ENCODE measurements at regions not wholly inside any gene's neighbourhood (a gene's known extent, or its start where the extent isn't known, plus 50 kb on each side); places are given as distances from the start of the nearest gene placed in this dataset.

DNA sequence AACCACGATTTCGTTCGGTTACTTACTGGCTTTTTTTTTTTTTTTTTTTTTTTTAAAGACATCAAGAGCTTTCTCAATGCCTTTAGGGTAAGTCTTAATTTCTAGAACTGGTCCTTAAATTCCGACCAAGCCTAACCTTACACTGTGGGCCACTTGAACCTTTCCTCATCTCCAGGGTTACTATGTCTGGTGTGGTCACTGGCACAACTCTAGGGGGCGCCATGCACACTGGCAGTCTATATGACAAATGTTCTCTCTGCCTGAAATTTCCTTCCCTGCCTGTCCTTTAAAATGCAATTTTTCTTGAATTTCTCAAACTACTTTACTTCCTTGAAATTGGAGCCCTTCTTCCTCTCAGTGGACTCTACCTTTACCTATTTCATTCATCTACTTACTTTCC lies 227.4 kb downstream of the KLF5 start:
- TF ChIP-seq, protein P1, sequence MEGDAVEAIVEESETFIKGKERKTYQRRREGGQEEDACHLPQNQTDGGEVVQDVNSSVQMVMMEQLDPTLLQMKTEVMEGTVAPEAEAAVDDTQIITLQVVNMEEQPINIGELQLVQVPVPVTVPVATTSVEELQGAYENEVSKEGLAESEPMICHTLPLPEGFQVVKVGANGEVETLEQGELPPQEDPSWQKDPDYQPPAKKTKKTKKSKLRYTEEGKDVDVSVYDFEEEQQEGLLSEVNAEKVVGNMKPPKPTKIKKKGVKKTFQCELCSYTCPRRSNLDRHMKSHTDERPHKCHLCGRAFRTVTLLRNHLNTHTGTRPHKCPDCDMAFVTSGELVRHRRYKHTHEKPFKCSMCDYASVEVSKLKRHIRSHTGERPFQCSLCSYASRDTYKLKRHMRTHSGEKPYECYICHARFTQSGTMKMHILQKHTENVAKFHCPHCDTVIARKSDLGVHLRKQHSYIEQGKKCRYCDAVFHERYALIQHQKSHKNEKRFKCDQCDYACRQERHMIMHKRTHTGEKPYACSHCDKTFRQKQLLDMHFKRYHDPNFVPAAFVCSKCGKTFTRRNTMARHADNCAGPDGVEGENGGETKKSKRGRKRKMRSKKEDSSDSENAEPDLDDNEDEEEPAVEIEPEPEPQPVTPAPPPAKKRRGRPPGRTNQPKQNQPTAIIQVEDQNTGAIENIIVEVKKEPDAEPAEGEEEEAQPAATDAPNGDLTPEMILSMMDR (IDR thresholded peaks at IDR 0.05) = no peak
- DNase-seq = no peak
- Mint-ChIP-seq H3K27me3 (no peaks in the 10 kb centered on the region), H3K36me3 (ENCODE audit: low read depth) (no peaks in the 10 kb centered on the region), H3K27ac (no peak overlapping the region), H3K9me3 (no peaks in the 10 kb centered on the region), H3K4me1 (no peaks in the 10 kb centered on the region), H3K4me3 (no peak overlapping the region)
- intact Hi-C loops (cut with micrococcal nuclease) = no loop called here
- CTCF ChIA-PET = no interaction called here
- ATAC-seq (ENCODE audit: low read depth) = no peak
- POLR2A ChIA-PET = no interaction called here

DNA sequence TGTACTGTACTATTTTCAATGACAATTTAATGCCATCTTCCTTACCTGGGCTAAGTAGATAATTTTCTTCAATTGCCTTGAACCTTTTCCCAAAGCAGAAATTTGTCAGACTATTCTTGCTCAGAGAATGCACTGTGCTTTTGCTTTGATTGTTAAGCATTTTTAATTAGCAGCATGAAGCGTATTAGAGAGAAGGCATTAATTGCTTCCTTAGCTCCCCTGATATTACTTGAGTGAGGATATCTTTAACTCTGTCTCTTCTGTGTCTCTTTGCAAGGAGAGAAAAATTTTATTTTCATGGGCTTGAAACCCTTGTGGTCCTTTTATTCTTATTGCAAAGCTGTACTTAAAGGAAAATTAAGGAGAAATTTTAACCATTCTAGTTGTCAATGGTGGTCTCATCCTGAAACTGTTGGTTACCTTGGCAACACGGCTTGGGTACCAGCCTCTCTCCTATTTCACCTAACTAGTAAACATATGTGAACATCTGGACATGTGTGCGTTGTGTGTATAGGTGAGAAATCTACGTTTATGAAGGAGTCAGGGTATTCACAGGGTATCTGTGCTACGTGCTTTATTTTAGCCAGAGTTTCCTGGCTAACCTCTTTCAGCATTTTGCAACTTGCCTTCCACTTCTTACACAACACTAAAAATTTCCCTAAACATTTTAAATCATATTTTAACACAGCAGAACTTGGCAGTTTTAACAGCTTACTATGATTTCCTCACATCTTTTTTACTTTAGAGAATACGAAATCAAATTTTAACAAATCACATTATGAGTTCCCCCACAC lies 225.5 kb downstream of the KLF5 start:
- DNase-seq (no peak), ATAC-seq (ENCODE audit: low read depth) (no peak)
- H3K9me3 Mint-ChIP-seq = no peaks in the 10 kb centered on the region
- ChIA-PET POLR2A (no interaction called here), CTCF (no interaction called here)
- H3K4me3 Mint-ChIP-seq = no peak overlapping the region
- H3K27ac Mint-ChIP-seq = no peak overlapping the region
- no peaks in the 10 kb centered on the region for H3K27me3 Mint-ChIP-seq
- no peaks in the 10 kb centered on the region for H3K4me1 Mint-ChIP-seq
- intact Hi-C loops (cut with micrococcal nuclease) = no loop called here
- no peaks in the 10 kb centered on the region for H3K36me3 Mint-ChIP-seq (ENCODE audit: low read depth)
- TF ChIP-seq, protein P1 (IDR thresholded peaks at IDR 0.05) = no peak

DNA sequence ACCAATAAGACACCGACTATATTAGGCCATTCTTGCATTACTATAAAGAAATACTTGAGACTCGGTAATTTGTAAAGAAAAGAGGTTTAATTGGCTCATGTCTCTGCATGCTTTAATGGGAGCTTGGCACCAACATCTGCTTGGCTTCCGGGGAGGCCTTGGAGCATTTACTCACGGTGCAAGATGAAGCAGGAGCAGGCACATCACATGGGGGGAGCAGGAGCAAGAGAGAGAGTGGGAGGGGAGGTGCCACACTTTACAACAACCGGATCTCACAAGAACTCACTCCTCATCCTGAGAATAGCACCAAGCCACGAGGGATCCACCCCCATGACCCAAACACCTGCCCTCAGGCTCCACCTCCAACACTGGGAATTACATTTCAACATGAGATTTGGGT lies 224.8 kb downstream of the KLF5 start:
- Mint-ChIP-seq H3K36me3 (ENCODE audit: low read depth) (no peaks in the 10 kb centered on the region), H3K4me1 (no peaks in the 10 kb centered on the region), H3K27me3 (no peaks in the 10 kb centered on the region), H3K27ac (no peak overlapping the region), H3K4me3 (no peak overlapping the region), H3K9me3 (peaks cover 2% of the 10 kb centered on the region)
- intact Hi-C loops (cut with micrococcal nuclease) = no loop called here
- TF ChIP-seq, protein P1 (IDR thresholded peaks at IDR 0.05) = no peak
- no peak for ATAC-seq (ENCODE audit: low read depth)
- DNase-seq = no peak
- CTCF ChIA-PET = no interaction called here
- POLR2A ChIA-PET = no interaction called here

DNA sequence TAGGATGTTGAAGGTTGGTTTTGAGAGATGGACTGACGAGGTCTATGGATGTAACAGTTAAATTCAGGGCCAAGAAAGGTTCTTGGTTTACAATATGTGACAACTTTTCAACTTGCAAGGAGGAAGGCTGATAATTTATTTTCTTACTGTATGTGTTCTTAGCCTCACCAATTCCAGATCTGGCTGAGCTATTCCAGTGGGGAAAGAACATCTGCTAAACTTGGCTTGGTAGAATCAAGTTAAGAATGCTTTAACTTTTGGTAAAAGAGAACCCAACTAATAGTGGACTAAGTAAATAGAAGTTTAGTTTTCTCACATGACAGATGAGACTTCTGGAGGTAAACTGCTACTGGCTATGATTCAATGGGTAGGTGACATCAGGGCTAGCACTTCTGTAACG lies 222.9 kb downstream of the KLF5 start:
- ChIA-PET CTCF (no interaction called here), POLR2A (no interaction called here)
- intact Hi-C loops (cut with micrococcal nuclease) = no loop called here
- no peak overlapping the region for H3K4me3 Mint-ChIP-seq
- no peaks in the 10 kb centered on the region for H3K4me1 Mint-ChIP-seq
- DNase-seq (no peak), ATAC-seq (ENCODE audit: low read depth) (no peak)
- no peaks in the 10 kb centered on the region for H3K27me3 Mint-ChIP-seq
- TF ChIP-seq, protein P1 (IDR thresholded peaks at IDR 0.05) = no peak
- peaks cover 10% of the 10 kb centered on the region for H3K9me3 Mint-ChIP-seq
- H3K27ac Mint-ChIP-seq = no peak overlapping the region
- H3K36me3 Mint-ChIP-seq (ENCODE audit: low read depth) = no peaks in the 10 kb centered on the region

DNA sequence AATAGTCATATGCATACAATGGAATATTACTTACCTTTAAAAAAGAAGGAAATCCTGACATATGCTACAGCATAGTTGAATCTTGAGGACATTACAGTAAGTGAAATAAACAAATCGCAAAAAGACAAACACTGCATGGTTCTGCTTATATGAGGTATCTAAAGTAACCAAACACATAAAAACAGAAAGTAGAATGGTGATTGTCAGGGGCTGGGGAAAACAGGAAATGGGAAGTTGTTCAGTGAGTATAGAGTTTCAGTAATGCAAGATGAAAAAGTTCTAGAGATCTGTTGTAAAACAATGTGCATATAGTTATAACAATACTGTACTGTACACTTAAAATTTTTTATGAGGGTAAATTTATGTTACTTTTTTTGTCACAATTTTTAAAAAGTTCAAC lies 219.4 kb downstream of the KLF5 start:
- intact Hi-C loops (cut with micrococcal nuclease) = no loop called here

More for the DNA sequence above, 219.4 kb downstream of the KLF5 start:
- ATAC-seq (ENCODE audit: low read depth) (no peak), DNase-seq (no peak)
- Mint-ChIP-seq H3K4me1 (no peaks in the 10 kb centered on the region), H3K27ac (no peak overlapping the region), H3K27me3 (no peaks in the 10 kb centered on the region), H3K9me3 (peaks cover 10% of the 10 kb centered on the region), H3K4me3 (no peak overlapping the region), H3K36me3 (ENCODE audit: low read depth) (no peaks in the 10 kb centered on the region)
- ChIA-PET CTCF (no interaction called here), POLR2A (no interaction called here)
- TF ChIP-seq, protein P1 (IDR thresholded peaks at IDR 0.05) = no peak

Measured in activated B cell treated with CpG ODN at 0.5 μM for 24 hours (primary cell).